H1 (cell line): ENCODE measurements at regions not wholly inside any gene's neighbourhood (a gene's known extent, or its start where the extent isn't known, plus 50 kb on each side); places are given as distances from the start of the nearest gene placed in this dataset.

Experiments used
- CTCF ChIA-PET: fragments of 300-600 bp; sonication (Branson Sonifier 250); formaldehyde crosslinking; loops from one replicate; lab custom pipeline; 2021; ENCODE audit not compliant: partially characterized antibody; lab: Charles Lee
- POLR2A ChIA-PET: fragments of 300-600 bp; sonication (Branson Sonifier 250); formaldehyde crosslinking; loops from one replicate; lab custom pipeline; 2021; ENCODE audit warnings: inconsistent platforms; ENCODE audit not compliant: partially characterized antibody; lab: Charles Lee
- DNase-seq, 2 experiments: peaks; one replicate each; pipeline versions ENCODE4 v3.0.0 to v3.0.0-alpha.2; 2010 to 2022; ENCODE audit warnings: low spot score in 2 of 2, low read depth in 1 of 2, mixed read lengths in 1 of 2
- FAIRE-seq: peaks from 2 replicates; lab custom pipeline; 2011; peaks lifted over from hg19 to GRCh38; lab: Jason Lieb, UNC
- H2AFZ ChIP-seq: 2 replicates; pipeline ENCODE4 v1.8.1; 2012; ENCODE audit warnings: low read length, inconsistent platforms
- H2AK5ac ChIP-seq: 2 replicates; pipeline ENCODE4 v1.6.1; 2013; ENCODE audit warnings: low read depth, low read length
- H2BK120ac ChIP-seq: replicated peaks from 2 replicates; pipeline ENCODE3; 2013; ENCODE audit warnings: low read depth, low read length, inconsistent platforms
- H2BK12ac ChIP-seq: 2 replicates; pipeline ENCODE4 v1.6.1; 2013; ENCODE audit warnings: low read depth, low read length
- H2BK15ac ChIP-seq: 2 replicates; pipeline ENCODE4 v1.6.1; 2013; ENCODE audit warnings: low read length
- H2BK20ac ChIP-seq: 2 replicates; pipeline ENCODE4 v1.6.1; 2013; ENCODE audit warnings: low read length
- H2BK5ac ChIP-seq: 2 replicates; pipeline ENCODE4 v1.6.1; 2013; ENCODE audit warnings: low read depth, low read length
- H3K14ac ChIP-seq: 2 replicates; pipeline ENCODE4 v1.6.1; 2013; ENCODE audit warnings: inconsistent platforms; ENCODE audit not compliant: insufficient read length
- H3K18ac ChIP-seq: 2 replicates; pipeline ENCODE4 v1.6.1; 2013; ENCODE audit warnings: low read length; ENCODE audit errors: extremely low read depth
- H3K23ac ChIP-seq: 2 replicates; pipeline ENCODE4 v1.6.1; 2013; ENCODE audit warnings: inconsistent platforms; ENCODE audit not compliant: insufficient read length
- H3K23me2 ChIP-seq: 2 replicates; pipeline ENCODE4 v1.6.1; 2013; ENCODE audit warnings: low read depth, low read length
- H3K27ac ChIP-seq: 2 replicates; pipeline ENCODE4 v1.6.1; 2011; ENCODE audit warnings: low read depth, low read length, inconsistent platforms
- H3K27me3 ChIP-seq, 4 experiments: replicated peaks in 1 of 4; 1 replicate in 1 of 4; 2 replicates in 3 of 4; pipeline versions ENCODE4 v1.6.1 to v1.8.1; 2011 to 2013; ENCODE audit warnings: low read length in 3 of 4, mild to moderate bottlenecking in 3 of 4, inconsistent platforms in 2 of 4, mixed read lengths in 2 of 4, moderate library complexity in 1 of 4; ENCODE audit not compliant: control insufficient read depth in 3 of 4, insufficient read depth in 3 of 4; ENCODE audit errors: extremely low read depth in 1 of 4
- H3K36me3 ChIP-seq, 4 experiments: 2 replicates each; pipeline versions ENCODE4 v1.6.1 to v1.8.1; 2011 to 2013; ENCODE audit warnings: mild to moderate bottlenecking in 4 of 4, low read length in 3 of 4, moderate library complexity in 2 of 4, control low read depth in 1 of 4, inconsistent platforms in 1 of 4; ENCODE audit not compliant: insufficient read depth in 4 of 4, control insufficient read depth in 2 of 4
- H3K4ac ChIP-seq: replicated peaks from 2 replicates; pipeline ENCODE3; 2013; ENCODE audit warnings: low read length, low read depth, mixed read lengths, inconsistent platforms; ENCODE audit not compliant: insufficient read length
- H3K4me1 ChIP-seq, 4 experiments: replicated peaks in 1 of 4; 1 replicate in 1 of 4; 2 replicates in 3 of 4; pipeline versions ENCODE4 v1.6.1 to v1.8.1; 2011 to 2013; ENCODE audit warnings: low read length in 3 of 4, inconsistent platforms in 2 of 4, mixed read lengths in 1 of 4; ENCODE audit not compliant: insufficient read depth in 4 of 4, control insufficient read depth in 3 of 4
- H3K4me2 ChIP-seq, 2 experiments: 2 replicates each; pipeline versions ENCODE4 v1.6.1 to v1.8.1; 2011 to 2013; ENCODE audit warnings: low read depth in 2 of 2, low read length in 2 of 2, control low read depth in 1 of 2, inconsistent platforms in 1 of 2, mild to moderate bottlenecking in 1 of 2; ENCODE audit not compliant: insufficient read depth in 1 of 2
- H3K4me3 ChIP-seq, 4 experiments: fragments of 200-600, 300-600 bp in 1 of 4; sonication (generic), shearing (Covaris generic), sonication (Bioruptor Twin) in 1 of 4; 2 replicates each; pipeline versions ENCODE4 v1.5.1 to v1.8.1; 2011 to 2016; ENCODE audit warnings: low read length in 4 of 4, low read depth in 3 of 4, control low read depth in 2 of 4, inconsistent platforms in 2 of 4, mild to moderate bottlenecking in 2 of 4, mixed read lengths in 1 of 4, moderate library complexity in 1 of 4; ENCODE audit not compliant: insufficient read depth in 2 of 4; ENCODE audit errors: extremely low read depth in 1 of 4
- H3K56ac ChIP-seq: replicated peaks from 2 replicates; pipeline ENCODE3; 2013; ENCODE audit warnings: low read depth, mild to moderate bottlenecking, mixed read lengths, low read length, inconsistent platforms; ENCODE audit not compliant: insufficient read length
- H3K79me1 ChIP-seq: 2 replicates; pipeline ENCODE4 v1.6.1; 2013; ENCODE audit warnings: low read depth, low read length, control low read depth
- H3K79me2 ChIP-seq, 2 experiments: 2 replicates each; pipeline versions ENCODE4 v1.6.1 to v1.8.1; 2012 to 2013; ENCODE audit warnings: low read length in 2 of 2, mild to moderate bottlenecking in 2 of 2, inconsistent platforms in 1 of 2; ENCODE audit not compliant: insufficient read depth in 2 of 2, control insufficient read depth in 1 of 2
- H3K9ac ChIP-seq, 4 experiments: replicated peaks in 1 of 4; 1 replicate in 1 of 4; 2 replicates in 3 of 4; pipeline versions ENCODE4 v1.6.1 to v1.8.1; 2011 to 2013; ENCODE audit warnings: low read depth in 3 of 4, low read length in 3 of 4, control low read depth in 2 of 4, mild to moderate bottlenecking in 2 of 4, moderate library complexity in 2 of 4, inconsistent platforms in 1 of 4; ENCODE audit errors: extremely low read depth in 1 of 4
- H3K9me3 ChIP-seq, 2 experiments: 2 replicates each; pipeline versions ENCODE4 v1.6.1 to v1.8.1; 2012 to 2013; ENCODE audit warnings: mild to moderate bottlenecking in 2 of 2, moderate library complexity in 2 of 2, control low read depth in 1 of 2, inconsistent platforms in 1 of 2, low read depth in 1 of 2, low read length in 1 of 2, mixed read lengths in 1 of 2; ENCODE audit not compliant: insufficient read depth in 2 of 2
- H4K20me1 ChIP-seq, 2 experiments: replicated peaks in 1 of 2; 2 replicates each; pipeline versions ENCODE3 to v1.8.1; 2011 to 2013; ENCODE audit warnings: inconsistent platforms in 2 of 2, low read length in 2 of 2, mild to moderate bottlenecking in 1 of 2; ENCODE audit not compliant: insufficient read depth in 2 of 2, control insufficient read depth in 1 of 2
- H4K5ac ChIP-seq: 2 replicates; pipeline ENCODE4 v1.6.1; 2013; ENCODE audit warnings: low read length, low read depth, mixed read lengths, inconsistent platforms; ENCODE audit not compliant: insufficient read length
- H4K8ac ChIP-seq: 2 replicates; pipeline ENCODE4 v1.8.0; 2013; ENCODE audit warnings: mild to moderate bottlenecking, moderate library complexity, low read length, inconsistent platforms; ENCODE audit not compliant: insufficient read depth; ENCODE audit errors: extremely low read depth
- H4K91ac ChIP-seq: replicated peaks from 2 replicates; pipeline ENCODE3; 2013; ENCODE audit warnings: low read length, mixed read lengths, inconsistent platforms; ENCODE audit not compliant: insufficient read length
- FOSL1 ChIP-seq: IDR thresholded peaks from 2 replicates; pipeline ENCODE4 v1.6.1; 2011; ENCODE audit warnings: mild to moderate bottlenecking, low read depth, low read length, moderate library complexity; ENCODE audit not compliant: insufficient read depth
- MAX ChIP-seq: IDR thresholded peaks from 2 replicates; pipeline ENCODE4 v1.6.1; 2012; ENCODE audit warnings: inconsistent platforms
- TBP ChIP-seq: IDR thresholded peaks from 2 replicates; pipeline ENCODE4 v1.6.1; 2011; ENCODE audit warnings: low read depth, low read length, improper control_type of control experiment
- WGBS, 2 experiments: shearing (Covaris generic) in 1 of 2; methylation state at CpG; one replicate each; pipeline versions ENCODE4 v1.1.6 to v1.1.7; 2013 to 2015; ENCODE audit warnings: low lambda C conversion rate in 2 of 2, mixed read lengths in 2 of 2, inconsistent platforms in 1 of 2, low coverage in 1 of 2, missing lambda C conversion rate in 1 of 2; ENCODE audit not compliant: insufficient replicate concordance in 2 of 2, insufficient coverage in 1 of 2, insufficient read length in 1 of 2; ENCODE audit errors: extremely low coverage in 1 of 2, missing lambda C conversion rate in 1 of 2; 5-methylcytosine and 5-hydroxymethylcytosine counted together

- H3K9me3 ChIP-seq, result no peaks in the 10 kb centered on the region
- POLR2A ChIA-PET, result no interaction called here
- no peaks in the 10 kb centered on the region for H3K79me1 ChIP-seq
- no peak overlapping the region for H2BK20ac ChIP-seq
- no peak overlapping the region for H2BK5ac ChIP-seq
- no peak overlapping the region for H3K56ac ChIP-seq
- no peak overlapping the region for H3K4me3 ChIP-seq
- no peaks in the 10 kb centered on the region for H3K27me3 ChIP-seq
- H3K9ac ChIP-seq, result no peak overlapping the region
- H3K4ac ChIP-seq, result no peak overlapping the region
- FAIRE-seq, result no peak
- H2BK15ac ChIP-seq, result no peak overlapping the region
- H4K91ac ChIP-seq, result no peak overlapping the region
- H2AK5ac ChIP-seq, result no peak overlapping the region
- H4K5ac ChIP-seq, result no peak overlapping the region
- H3K79me2 ChIP-seq, result no peaks in the 10 kb centered on the region
- no peak overlapping the region for H3K18ac ChIP-seq
- no peak overlapping the region for H3K14ac ChIP-seq
- no peaks in the 10 kb centered on the region for H3K4me1 ChIP-seq
- no peak overlapping the region for H3K23ac ChIP-seq
- no peaks in the 10 kb centered on the region for H4K20me1 ChIP-seq
- no peak overlapping the region for H2BK12ac ChIP-seq
- H3K4me2 ChIP-seq, result no peak overlapping the region
- WGBS, 2 experiments, result 86% methylated on average over 2 of the region's 2 CpGs; no CpG with 5 or more reads in 1 of the 2 experiments
- no peak overlapping the region for H2AFZ ChIP-seq
- no peak overlapping the region for H4K8ac ChIP-seq
- no peak for DNase-seq
- no peak for TF ChIP-seq MAX
- TF ChIP-seq FOSL1, result no peak
- no peak for TF ChIP-seq TBP
- CTCF ChIA-PET, result no interaction called here
- H3K36me3 ChIP-seq, result no peaks in the 10 kb centered on the region; a peak in 1 of 8 replicates
- H3K27ac ChIP-seq, result no peak overlapping the region
- no peaks in the 10 kb centered on the region for H3K23me2 ChIP-seq
- H2BK120ac ChIP-seq, result no peak overlapping the region
Measured at GRCh38 chr4:55723403-55723802, 87.3 kb upstream of the NMU start.
